NCI-H748 (cell line): ENCODE measurements at regions not wholly inside any gene's neighbourhood (a gene's known extent, or its start where the extent isn't known, plus 50 kb on each side); places are given as distances from the start of the nearest gene placed in this dataset.
"Not testable (repeated sequence)": the region's sequence is repeated elsewhere in the genome, so short reads cannot be mapped to it uniquely, and the experiment has no call there.

Experiments
- DNase-seq: peaks from one replicate; lab custom pipeline; 2025; ENCODE audit not compliant: unreplicated experiment; lab: John Stamatoyannopoulos, UW

DNA sequence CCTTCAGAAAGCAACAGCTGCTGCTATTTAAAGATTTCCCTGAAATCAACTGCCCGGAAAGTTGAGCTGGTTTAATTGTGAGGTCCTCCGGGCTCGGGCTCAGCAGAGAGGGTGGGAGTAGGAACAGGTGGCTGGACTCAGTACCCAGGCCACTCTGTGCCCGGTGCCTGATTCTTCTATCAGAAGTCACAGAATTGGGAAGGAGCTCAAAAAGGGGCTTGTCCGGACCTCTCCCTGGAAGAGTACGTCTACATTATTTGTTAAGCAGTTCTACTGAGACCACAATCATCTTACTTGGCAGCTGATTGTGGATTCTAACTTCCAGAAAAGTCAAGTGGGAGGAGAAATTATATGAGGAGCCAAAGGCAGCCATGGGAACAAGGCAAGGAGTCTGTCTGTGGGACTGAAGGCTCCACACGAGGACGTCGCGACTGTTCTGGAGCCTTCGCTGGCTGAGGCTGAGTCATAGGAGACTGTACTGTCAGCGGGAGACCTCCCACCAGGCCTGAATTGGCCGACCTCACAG lies 91.7 kb upstream of the ANKRD10 start:
- DNase-seq = no peak

DNA sequence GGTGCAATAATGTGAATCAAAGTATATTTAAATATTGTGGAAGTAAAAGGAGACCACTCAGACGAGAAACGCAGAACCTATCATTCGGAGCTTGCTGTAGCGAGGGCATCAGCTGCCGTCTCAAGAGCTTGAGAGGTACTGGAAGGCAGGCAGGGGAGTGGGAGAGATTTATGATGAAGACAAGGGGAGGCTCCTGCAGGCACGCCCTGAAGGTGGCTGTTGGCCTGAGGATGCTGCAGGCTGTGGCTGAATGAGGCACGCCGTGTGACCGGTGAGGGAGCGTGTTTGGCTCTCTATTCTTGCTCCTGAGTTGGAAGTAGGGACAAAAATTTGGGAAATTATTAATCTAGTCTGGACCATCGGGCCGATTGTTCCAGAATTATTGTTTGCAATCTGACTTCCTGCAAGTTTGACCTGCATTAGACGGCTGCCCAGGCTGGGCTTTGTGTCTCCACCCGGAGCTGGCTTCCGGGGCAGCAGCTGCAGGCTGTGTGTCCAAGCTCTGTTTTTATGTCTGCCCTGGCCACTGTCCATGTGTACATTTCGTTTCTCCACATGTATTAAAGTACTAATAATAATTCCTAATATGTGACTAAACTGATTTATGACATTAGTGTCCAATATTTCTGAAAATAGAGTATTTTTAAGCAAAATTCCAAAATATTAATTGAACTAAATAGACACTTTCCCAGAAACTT lies 91.1 kb upstream of the ANKRD10 start:
- peak; percentile 5 for DNase-seq

DNA sequence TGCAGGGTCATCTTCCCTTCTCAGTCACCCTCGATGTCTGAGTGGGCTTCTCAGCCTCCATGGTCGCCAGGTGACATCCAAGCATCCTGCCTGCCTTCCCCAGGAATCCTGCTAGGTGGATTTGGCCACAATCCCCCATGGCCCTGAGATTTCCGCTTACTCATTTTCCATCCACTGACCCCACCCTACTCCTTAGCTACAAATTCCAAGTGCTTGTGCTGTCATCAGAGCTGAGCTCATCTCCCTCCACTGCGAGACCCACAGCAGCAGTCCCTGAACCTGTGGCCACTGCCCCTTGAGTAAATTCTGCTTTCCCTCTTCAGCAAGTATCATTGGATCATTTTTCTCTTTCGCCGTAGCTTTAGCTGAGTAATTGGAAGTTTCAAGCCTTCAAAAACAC lies 90.5 kb upstream of the ANKRD10 start:
- no peak for DNase-seq

- no peak for DNase-seq
Observed at GRCh38 chr13:111004444-111004843, 89.6 kb upstream of the ANKRD10 start.

DNA sequence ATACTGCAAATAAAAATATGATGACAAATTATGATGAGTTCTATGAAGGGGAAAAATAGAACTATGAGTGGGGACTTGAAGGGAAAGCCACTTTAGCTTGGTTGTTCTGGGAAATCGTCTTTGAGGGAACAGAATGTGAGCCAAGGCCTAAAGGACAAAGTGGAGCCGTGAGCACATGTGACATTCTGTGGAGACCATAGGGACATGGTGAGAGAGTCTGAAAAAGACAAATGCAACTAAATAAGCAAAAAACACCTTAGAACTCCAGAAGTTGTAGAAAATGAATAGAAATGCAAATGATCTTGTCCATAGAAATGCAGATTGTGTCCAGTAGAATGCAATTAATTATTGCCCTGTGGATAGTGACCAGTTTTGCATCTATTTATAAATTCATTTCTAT lies 86.8 kb upstream of the ANKRD10 start:
- DNase-seq = no peak

GRCh38 chr13:110993788-110994187 lies 78.9 kb upstream of the ANKRD10 start:
- no peak for DNase-seq

- no peak for DNase-seq
Observed at GRCh38 chr13:110991991-110992508, 77.2 kb upstream of the ANKRD10 start.

- no peak for DNase-seq
Observed at GRCh38 chr13:110989331-110989730, 74.5 kb upstream of the ANKRD10 start.

GRCh38 chr13:110985541-110985940 lies 70.7 kb upstream of the ANKRD10 start:
- no peak for DNase-seq

DNA sequence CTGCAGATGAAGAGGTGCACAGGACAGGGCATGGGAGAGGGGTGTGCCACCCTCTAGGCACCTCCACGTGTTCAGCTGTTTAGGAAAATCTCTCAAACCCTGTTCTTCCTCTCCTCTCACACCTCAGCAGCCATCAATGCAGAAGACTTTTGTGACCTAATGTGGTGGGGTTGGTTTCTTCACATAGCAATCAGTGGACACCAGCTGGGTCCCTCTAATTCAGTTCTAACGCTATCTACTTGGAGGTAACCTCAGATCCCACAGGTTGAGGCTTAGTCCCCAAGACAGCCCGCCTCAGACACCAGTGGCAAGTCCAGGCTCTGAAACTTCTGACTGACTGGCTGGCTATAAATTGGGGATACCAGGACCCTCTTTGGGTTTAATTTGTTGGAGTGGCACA lies 69.9 kb upstream of the ANKRD10 start:
- no peak for DNase-seq

GRCh38 chr13:110984381-110984780 lies 69.5 kb upstream of the ANKRD10 start:
- DNase-seq = no peak

GRCh38 chr13:110983241-110983640 lies 68.4 kb upstream of the ANKRD10 start:
- DNase-seq = no peak

DNA sequence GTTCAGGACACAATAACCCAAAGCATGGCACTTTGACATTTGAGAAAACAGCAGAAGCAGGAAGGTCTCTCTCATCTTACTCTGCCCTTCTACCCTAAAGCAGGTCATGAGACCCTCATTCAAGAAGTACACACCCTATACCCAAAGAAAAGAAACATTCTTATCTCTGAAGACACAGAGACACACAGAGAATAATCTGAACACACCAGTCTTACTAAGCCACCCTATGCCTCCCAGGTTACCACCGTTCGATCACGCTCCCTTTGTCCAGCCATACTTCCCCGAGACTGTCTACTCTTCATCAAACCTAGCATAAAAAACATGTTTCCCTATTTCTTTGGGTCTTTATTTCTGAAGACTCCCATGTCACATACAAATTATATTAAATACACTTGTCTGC lies 66.5 kb upstream of the ANKRD10 start:
- no peak for DNase-seq

- DNase-seq = no peak
Observed at GRCh38 chr13:110980921-110981320, 66.1 kb upstream of the ANKRD10 start.

DNA sequence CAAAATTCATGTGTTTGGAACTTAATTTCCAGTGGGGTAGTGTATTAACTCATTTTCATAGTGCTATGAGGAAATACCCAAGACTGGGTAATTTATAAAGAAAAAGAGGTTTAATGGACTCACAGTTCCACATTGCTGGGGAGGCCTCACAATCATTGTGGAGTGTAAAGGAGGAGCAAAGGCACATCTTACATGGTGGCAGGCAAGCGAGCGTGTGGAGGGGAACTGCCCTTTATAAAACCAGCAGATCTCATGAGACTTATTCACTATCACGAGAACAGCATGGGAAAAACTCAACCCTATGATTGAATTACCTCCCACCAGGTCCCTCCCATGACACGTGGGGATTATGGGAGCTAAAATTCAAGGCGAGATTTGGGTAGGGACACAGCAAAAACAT lies 64.3 kb upstream of the ANKRD10 start:
- not testable (repeated sequence) for DNase-seq

DNA sequence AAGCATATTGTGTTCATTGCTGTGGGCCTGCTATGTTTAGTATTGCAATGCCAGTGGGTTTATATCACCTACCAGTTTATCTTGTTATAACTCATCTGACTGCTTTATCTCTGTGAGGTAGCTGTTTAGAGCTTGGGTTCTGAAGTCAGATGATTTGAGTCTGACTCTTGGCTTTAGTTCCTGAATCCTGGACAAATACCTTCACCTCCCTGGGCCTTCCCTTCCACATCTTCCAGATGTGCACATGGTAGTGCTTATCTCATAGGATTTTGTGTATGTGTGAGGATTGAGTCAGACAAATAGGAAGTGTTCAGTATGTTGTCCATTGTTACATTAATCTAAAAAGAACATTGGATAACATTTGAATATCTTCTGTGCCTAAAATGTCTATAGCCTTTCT lies 63.5 kb upstream of the ANKRD10 start:
- no peak for DNase-seq

DNA sequence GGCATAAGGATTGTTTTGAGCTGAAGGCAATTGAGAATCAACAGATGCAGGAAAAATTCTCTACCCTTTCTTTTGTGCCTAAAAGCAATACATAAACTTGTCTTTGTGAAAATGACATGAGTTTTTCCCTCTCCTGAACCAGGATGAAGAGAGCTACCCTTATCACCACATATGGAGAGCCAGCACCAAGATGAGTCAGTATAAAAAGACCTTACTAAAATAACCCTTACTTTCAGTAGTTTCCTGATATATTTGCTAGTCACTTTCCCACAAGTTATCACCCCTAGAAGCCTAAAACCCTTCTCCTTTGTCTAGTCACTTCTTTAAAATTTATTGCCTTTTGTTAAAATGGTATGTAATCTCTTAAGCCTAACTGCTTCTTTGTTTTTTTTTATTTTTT lies 61.9 kb upstream of the ANKRD10 start:
- no peak for DNase-seq

DNA sequence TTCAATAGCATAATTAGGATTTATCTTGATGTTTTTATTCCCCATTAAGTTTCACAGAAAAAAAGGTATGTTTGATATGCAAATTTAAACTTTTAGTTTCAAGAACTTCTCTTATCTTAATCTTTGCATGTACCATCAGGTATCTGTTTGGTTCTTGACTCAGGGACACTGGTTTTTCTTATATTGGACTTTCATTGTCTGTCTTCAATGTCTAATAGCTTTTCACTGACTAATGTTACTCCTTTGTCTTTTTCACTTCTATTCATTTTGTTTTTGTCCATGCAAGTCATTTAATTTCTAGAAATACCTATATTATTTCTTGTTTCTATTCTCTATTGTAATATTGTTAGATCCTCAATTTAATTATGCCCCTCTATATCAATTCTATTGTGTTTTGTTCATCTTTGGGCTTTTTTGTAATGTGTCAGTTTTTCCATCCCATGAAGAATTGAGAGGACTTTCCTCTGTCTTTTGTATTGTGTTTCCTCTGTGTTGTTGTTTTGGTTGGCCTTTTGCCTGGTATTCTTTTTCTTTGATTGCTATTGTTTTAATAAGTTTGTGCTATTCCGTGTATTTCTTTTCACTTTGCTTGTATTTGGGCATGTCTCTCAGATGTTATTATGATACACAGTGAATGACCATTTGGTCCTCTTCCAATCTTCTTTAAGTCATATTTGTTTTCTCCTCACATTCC lies 58.3 kb upstream of the ANKRD10 start:
- DNase-seq = no peak

- DNase-seq = no peak
Observed at GRCh38 chr13:110971486-110971885, 56.6 kb upstream of the ANKRD10 start.

DNA sequence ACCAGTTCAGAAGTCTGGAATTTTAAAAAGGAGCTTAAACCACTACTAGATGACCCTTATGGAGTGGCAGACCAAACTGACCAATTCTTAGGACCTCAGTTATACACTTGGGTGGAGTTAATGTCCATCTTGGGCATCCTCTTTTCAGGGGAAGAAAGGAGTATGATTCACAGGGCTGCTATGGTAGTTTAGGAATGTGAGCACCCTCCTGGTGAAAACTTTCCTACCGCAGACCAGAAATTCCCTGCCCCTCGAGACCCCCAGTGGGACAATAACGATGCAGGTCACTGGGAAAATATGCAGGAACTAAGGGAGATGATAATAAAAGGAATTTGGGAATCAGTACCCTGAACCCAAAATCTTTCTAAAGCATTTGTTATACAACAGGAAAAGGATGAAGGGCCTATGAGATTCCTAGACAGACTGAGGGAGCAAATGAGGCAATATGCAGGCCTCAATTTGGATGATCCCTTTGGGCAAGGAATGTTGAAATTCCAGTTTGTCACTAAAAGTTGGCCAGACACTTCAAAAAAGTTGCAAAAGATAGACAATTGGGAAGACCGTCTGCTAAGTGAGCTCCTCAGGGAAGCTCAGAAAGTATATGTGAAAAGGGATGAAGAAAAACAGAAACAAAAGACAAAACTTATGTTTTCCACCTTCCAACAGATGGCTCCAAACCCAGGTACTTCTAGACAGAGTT lies 52.4 kb upstream of the ANKRD10 start:
- not testable (repeated sequence) for DNase-seq

DNA sequence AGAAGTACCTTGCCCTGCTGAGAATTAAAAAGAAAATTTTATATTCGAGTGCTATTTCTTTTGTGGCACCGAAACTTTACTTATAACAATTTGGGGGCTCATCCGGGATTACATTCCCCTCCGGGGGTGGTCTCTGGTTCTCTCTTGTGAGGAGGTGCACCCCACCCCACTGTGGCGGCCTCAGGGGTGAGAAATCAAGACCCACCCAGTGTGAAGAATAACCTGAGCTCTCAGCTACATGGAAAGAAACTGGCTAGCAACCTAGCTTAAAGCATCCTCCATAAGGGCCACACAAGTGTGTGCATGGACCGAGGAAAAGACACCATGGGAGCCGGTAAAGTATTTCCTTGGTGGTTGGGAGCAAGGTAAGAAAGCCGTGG lies 50.9 kb upstream of the ANKRD10 start:
- DNase-seq = no peak
